OCI-LY1 (cell line): ENCODE measurements at regions not wholly inside any gene's neighbourhood (a gene's known extent, or its start where the extent isn't known, plus 50 kb on each side); places are given as distances from the start of the nearest gene placed in this dataset.

Experiments used
- H2AFZ ChIP-seq: fragments of 200-600 bp; sonication (generic), shearing (Covaris generic); 2 replicates; pipeline ENCODE4 v1.6.0; 2014; ENCODE audit warnings: antibody characterized with exemption, mild to moderate bottlenecking, low read length
- H3F3A ChIP-seq: fragments of 200-600 bp; sonication (generic), shearing (Covaris generic); 2 replicates; pipeline ENCODE4 v1.6.0; 2014; ENCODE audit warnings: mild to moderate bottlenecking, antibody characterized with exemption, low read length, moderate library complexity; ENCODE audit not compliant: insufficient read depth
- H3K27ac ChIP-seq: fragments of 200-600 bp; sonication (generic); 2 replicates; pipeline ENCODE4 v1.5.1; 2014; ENCODE audit warnings: low read length, mixed run types, mild to moderate bottlenecking, low read depth; ENCODE audit not compliant: poor library complexity, severe bottlenecking
- H3K27me3 ChIP-seq: fragments of 200-600 bp; sonication (generic); 2 replicates; pipeline ENCODE4 v1.6.0; 2014; ENCODE audit warnings: antibody characterized with exemption, mild to moderate bottlenecking, low read length, moderate library complexity; ENCODE audit not compliant: insufficient read depth
- H3K36me3 ChIP-seq: fragments of 200-600 bp; sonication (generic); 2 replicates; pipeline ENCODE4 v1.6.1; 2014; ENCODE audit warnings: mild to moderate bottlenecking, antibody characterized with exemption, low read length, moderate library complexity, mixed read lengths; ENCODE audit not compliant: insufficient read depth
- H3K4me1 ChIP-seq: fragments of 200-600 bp; sonication (generic); 2 replicates; pipeline ENCODE4 v1.5.1; 2014; ENCODE audit warnings: mild to moderate bottlenecking, low read length, moderate library complexity; ENCODE audit not compliant: insufficient read depth, severe bottlenecking
- H3K4me2 ChIP-seq: fragments of 200-600 bp; sonication (generic), shearing (Covaris generic); 2 replicates; pipeline ENCODE4 v1.6.1; 2014; ENCODE audit warnings: low read length
- H3K4me3 ChIP-seq: fragments of 200-600 bp; sonication (generic); 2 replicates; pipeline ENCODE4 v1.5.1; 2014; ENCODE audit warnings: low read length, low read depth, mild to moderate bottlenecking, mixed read lengths; ENCODE audit not compliant: poor library complexity, severe bottlenecking
- H3K79me2 ChIP-seq: fragments of 200-600 bp; shearing (Covaris generic); 2 replicates; pipeline ENCODE4 v1.6.1; 2016; ENCODE audit warnings: mixed run types, low read length, mixed read lengths; ENCODE audit not compliant: insufficient read depth
- H3K9ac ChIP-seq: fragments of 200-600 bp; sonication (generic), shearing (Covaris generic); 2 replicates; pipeline ENCODE4 v1.6.1; 2014; ENCODE audit warnings: mild to moderate bottlenecking, low read length, mixed read lengths
- H3K9me2 ChIP-seq: fragments of 200-600 bp; sonication (generic), shearing (Covaris generic); 2 replicates; pipeline ENCODE4 v1.6.1; 2014; ENCODE audit warnings: low read depth, mild to moderate bottlenecking, low read length, mixed read lengths
- H3K9me3 ChIP-seq: fragments of 200-600 bp; shearing (Covaris generic); 2 replicates; pipeline ENCODE4 v1.6.1; 2014; ENCODE audit warnings: low read length, mixed read lengths
- H4K20me1 ChIP-seq: fragments of 200-600 bp; sonication (generic), shearing (Covaris generic); 2 replicates; pipeline ENCODE4 v1.6.0; 2016; ENCODE audit warnings: mild to moderate bottlenecking, low read length; ENCODE audit not compliant: insufficient read depth
- CTCF ChIP-seq: fragments of 200-600 bp; sonication (generic), shearing (Covaris generic); IDR thresholded peaks from 2 replicates; pipeline ENCODE4 v1.5.1; 2017; ENCODE audit warnings: mild to moderate bottlenecking, antibody characterized with exemption, low read length, moderate library complexity, mixed read lengths
- EZH2 ChIP-seq: fragments of 200-600 bp; sonication (generic), shearing (Covaris generic); IDR thresholded peaks from 2 replicates; pipeline ENCODE4 v1.8.0; 2017; ENCODE audit warnings: borderline replicate concordance, mixed run types, mild to moderate bottlenecking, antibody characterized with exemption, low read length, moderate library complexity, mixed read lengths

- Histone ChIP-seq H3K9ac (no peak overlapping the region), H3K27ac (no peak overlapping the region), H3K9me3 (no peaks in the 10 kb centered on the region), H3K9me2 (no peaks in the 10 kb centered on the region), H3K4me3 (no peak overlapping the region), H3K27me3 (no peaks in the 10 kb centered on the region), H2AFZ (no peak overlapping the region), H3F3A (no peaks in the 10 kb centered on the region), H3K4me1 (no peaks in the 10 kb centered on the region), H3K79me2 (no peaks in the 10 kb centered on the region), H4K20me1 (no peaks in the 10 kb centered on the region), H3K4me2 (no peak overlapping the region), H3K36me3 (no peaks in the 10 kb centered on the region)
- TF ChIP-seq CTCF (no peak), EZH2 (no peak)
These were observed 625.9 kb downstream of the TLE4 start for GRCh38 chr9:80197661-80198060.

GRCh38 chr9:80191108-80191507, 619.3 kb downstream of the TLE4 start:
- H3K4me1 ChIP-seq: no peaks in the 10 kb centered on the region
- H4K20me1 ChIP-seq: no peaks in the 10 kb centered on the region
- no peaks in the 10 kb centered on the region for H3K9me2 ChIP-seq
- no peaks in the 10 kb centered on the region for H3K36me3 ChIP-seq
- no peak overlapping the region for H3K4me2 ChIP-seq
- no peak overlapping the region for H3K4me3 ChIP-seq
- H3K79me2 ChIP-seq: no peaks in the 10 kb centered on the region
- TF ChIP-seq EZH2: no peak
- TF ChIP-seq CTCF: no peak
- H3K9ac ChIP-seq: no peak overlapping the region
- H3F3A ChIP-seq: no peaks in the 10 kb centered on the region
- no peak overlapping the region for H3K27ac ChIP-seq
- no peaks in the 10 kb centered on the region for H3K27me3 ChIP-seq
- H3K9me3 ChIP-seq: no peaks in the 10 kb centered on the region
- no peak overlapping the region for H2AFZ ChIP-seq

GRCh38 chr9:80188579-80188978, 616.8 kb downstream of the TLE4 start:
- H3F3A ChIP-seq: no peaks in the 10 kb centered on the region
- H3K4me3 ChIP-seq: no peak overlapping the region
- H3K4me2 ChIP-seq: no peak overlapping the region
- no peaks in the 10 kb centered on the region for H3K9me3 ChIP-seq
- no peaks in the 10 kb centered on the region for H3K4me1 ChIP-seq
- H3K27ac ChIP-seq: no peak overlapping the region
- no peak for TF ChIP-seq EZH2
- TF ChIP-seq CTCF: no peak
- H3K9ac ChIP-seq: no peak overlapping the region
- H3K79me2 ChIP-seq: no peaks in the 10 kb centered on the region
- no peaks in the 10 kb centered on the region for H3K36me3 ChIP-seq
- no peaks in the 10 kb centered on the region for H3K9me2 ChIP-seq
- H3K27me3 ChIP-seq: no peaks in the 10 kb centered on the region
- no peaks in the 10 kb centered on the region for H4K20me1 ChIP-seq
- H2AFZ ChIP-seq: no peak overlapping the region
